ENCODE measurements at regions not wholly inside any gene's neighbourhood (a gene's known extent, or its start where the extent isn't known, plus 50 kb on each side); places are given as distances from the start of the nearest gene placed in this dataset.

GRCh38 chr5:29795096-29795652 lies 1398.3 kb upstream of the CDH6 start:
- Histone ChIP-seq H3K9ac (replicated peaks; ENCODE audit: extremely low read depth, insufficient read depth, low read length) (no peak overlapping the region), H3K4me1 (ENCODE audit: control insufficient read depth, extremely low read depth, insufficient read depth, low read length) (no peaks in the 10 kb centered on the region), H3K79me2 (ENCODE audit: control insufficient read depth, insufficient read depth, low read length) (no peaks in the 10 kb centered on the region), H3K9me1 (replicated peaks; ENCODE audit: control insufficient read depth, extremely low read depth, insufficient read depth, low read length) (no peaks in the 10 kb centered on the region), H3K36me3 (ENCODE audit: control insufficient read depth in 2 of 2, extremely low read depth in 1 of 2, insufficient read depth in 2 of 2, low read length in 2 of 2) (no peaks in the 10 kb centered on the region), H3K27me3 (ENCODE audit: control insufficient read depth in 2 of 2, insufficient read depth in 2 of 2, low read length in 2 of 2) (no peaks in the 10 kb centered on the region), H4K20me1 (replicated peaks; ENCODE audit: control insufficient read depth, extremely low read depth, insufficient read depth, low read length) (no peaks in the 10 kb centered on the region), H3K4me3 (replicated peaks in 1 of 3; ENCODE audit: insufficient read depth in 1 of 3, low read depth in 1 of 3, low read length in 3 of 3) (no peak overlapping the region), H3K4me2 (ENCODE audit: insufficient read depth, low read length) (no peak overlapping the region), H3K9me3 (replicated peaks; ENCODE audit: control insufficient read depth, insufficient read depth, low read length) (no peaks in the 10 kb centered on the region), H3K27ac (ENCODE audit: insufficient read depth, low read depth, low read length) (no peak overlapping the region), H2AFZ (ENCODE audit: low read depth, low read length) (no peak overlapping the region)
- ChIA-PET POLR2A (no interaction called here), CTCF (no interaction called here)
- no peak for FAIRE-seq
- no peak for DNase-seq (ENCODE audit: low read depth, low spot score)
- dilution Hi-C loops (cut with MboI; ENCODE audit: extremely low pct_ligation_motif_present, low sequenced_read_pairs) = no loop called here
- TF ChIP-seq, protein P1, sequence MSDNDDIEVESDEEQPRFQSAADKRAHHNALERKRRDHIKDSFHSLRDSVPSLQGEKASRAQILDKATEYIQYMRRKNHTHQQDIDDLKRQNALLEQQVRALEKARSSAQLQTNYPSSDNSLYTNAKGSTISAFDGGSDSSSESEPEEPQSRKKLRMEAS (IDR thresholded peaks at IDR 0.05; ENCODE audit: insufficient read depth, insufficient read length) = no peak
- TF ChIP-seq POLR2AphosphoS5 (IDR thresholded peaks at IDR 0.05; ENCODE audit: insufficient read depth, low read depth, low read length) = no peak
- TF ChIP-seq EZH2 (IDR thresholded peaks at IDR 0.05; ENCODE audit: borderline replicate concordance, low read depth, low read length, severe bottlenecking) = no peak
- no peak for TF ChIP-seq GATA2 (IDR thresholded peaks at IDR 0.05; ENCODE audit: insufficient read depth, insufficient read length, low read depth, low read length)
- no TSS peak for BruUV-seq (replicated peaks)
- intact Hi-C loops (cut with micrococcal nuclease) = no loop called here

GRCh38 chr5:29794141-29794787 lies 1399.2 kb upstream of the CDH6 start:
- POLR2A ChIA-PET = no interaction called here
- no peaks in the 10 kb centered on the region for H3K9me3 ChIP-seq (replicated peaks; ENCODE audit: control insufficient read depth, insufficient read depth, low read length)
- H3K79me2 ChIP-seq (ENCODE audit: control insufficient read depth, insufficient read depth, low read length) = no peaks in the 10 kb centered on the region
- no peak for TF ChIP-seq EZH2 (IDR thresholded peaks at IDR 0.05; ENCODE audit: borderline replicate concordance, low read depth, low read length, severe bottlenecking)
- no peak for TF ChIP-seq MYC (IDR thresholded peaks at IDR 0.05; ENCODE audit: low read depth, low read length)
- no peak for TF ChIP-seq GATA2 (IDR thresholded peaks at IDR 0.05; ENCODE audit: insufficient read depth, insufficient read length, low read depth, low read length)
- no peak for TF ChIP-seq JUN (IDR thresholded peaks at IDR 0.05; ENCODE audit: borderline replicate concordance, insufficient read depth, insufficient read length, low read depth)
- TF ChIP-seq FOS (IDR thresholded peaks at IDR 0.05; ENCODE audit: borderline replicate concordance, insufficient read depth, low read length) = no peak
- no peak for TF ChIP-seq POLR2AphosphoS5 (IDR thresholded peaks at IDR 0.05; ENCODE audit: insufficient read depth, low read depth, low read length)
- TF ChIP-seq, protein P1 (IDR thresholded peaks at IDR 0.05; ENCODE audit: insufficient read depth, insufficient read length) = no peak
- TF ChIP-seq, protein P2, sequence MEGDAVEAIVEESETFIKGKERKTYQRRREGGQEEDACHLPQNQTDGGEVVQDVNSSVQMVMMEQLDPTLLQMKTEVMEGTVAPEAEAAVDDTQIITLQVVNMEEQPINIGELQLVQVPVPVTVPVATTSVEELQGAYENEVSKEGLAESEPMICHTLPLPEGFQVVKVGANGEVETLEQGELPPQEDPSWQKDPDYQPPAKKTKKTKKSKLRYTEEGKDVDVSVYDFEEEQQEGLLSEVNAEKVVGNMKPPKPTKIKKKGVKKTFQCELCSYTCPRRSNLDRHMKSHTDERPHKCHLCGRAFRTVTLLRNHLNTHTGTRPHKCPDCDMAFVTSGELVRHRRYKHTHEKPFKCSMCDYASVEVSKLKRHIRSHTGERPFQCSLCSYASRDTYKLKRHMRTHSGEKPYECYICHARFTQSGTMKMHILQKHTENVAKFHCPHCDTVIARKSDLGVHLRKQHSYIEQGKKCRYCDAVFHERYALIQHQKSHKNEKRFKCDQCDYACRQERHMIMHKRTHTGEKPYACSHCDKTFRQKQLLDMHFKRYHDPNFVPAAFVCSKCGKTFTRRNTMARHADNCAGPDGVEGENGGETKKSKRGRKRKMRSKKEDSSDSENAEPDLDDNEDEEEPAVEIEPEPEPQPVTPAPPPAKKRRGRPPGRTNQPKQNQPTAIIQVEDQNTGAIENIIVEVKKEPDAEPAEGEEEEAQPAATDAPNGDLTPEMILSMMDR (IDR thresholded peaks at IDR 0.05; ENCODE audit: extremely low read depth in 1 of 2, insufficient read depth in 1 of 2, low read depth in 1 of 2, low read length in 2 of 2) = no peak
- no peak for TF ChIP-seq POLR2A (IDR thresholded peaks at IDR 0.05; ENCODE audit: low read depth, low read length)
- intact Hi-C loops (cut with micrococcal nuclease) = no loop called here
- dilution Hi-C loops (cut with MboI; ENCODE audit: extremely low pct_ligation_motif_present, low sequenced_read_pairs) = no loop called here
- no peak overlapping the region for H3K4me3 ChIP-seq (replicated peaks in 1 of 3; ENCODE audit: insufficient read depth in 1 of 3, low read depth in 1 of 3, low read length in 3 of 3)
- no peak overlapping the region for H3K27ac ChIP-seq (ENCODE audit: insufficient read depth, low read depth, low read length)
- H2AFZ ChIP-seq (ENCODE audit: low read depth, low read length) = no peak overlapping the region
- no peaks in the 10 kb centered on the region for H3K27me3 ChIP-seq (ENCODE audit: control insufficient read depth in 2 of 2, insufficient read depth in 2 of 2, low read length in 2 of 2)
- no peaks in the 10 kb centered on the region for H3K9me1 ChIP-seq (replicated peaks; ENCODE audit: control insufficient read depth, extremely low read depth, insufficient read depth, low read length)
- H3K4me2 ChIP-seq (ENCODE audit: insufficient read depth, low read length) = no peak overlapping the region
- FAIRE-seq = no peak
- H3K9ac ChIP-seq (replicated peaks; ENCODE audit: extremely low read depth, insufficient read depth, low read length) = no peak overlapping the region
- CTCF ChIA-PET = no interaction called here
- H3K4me1 ChIP-seq (ENCODE audit: control insufficient read depth, extremely low read depth, insufficient read depth, low read length) = no peaks in the 10 kb centered on the region
- BruUV-seq (replicated peaks) = no TSS peak
- H3K36me3 ChIP-seq (ENCODE audit: control insufficient read depth in 2 of 2, extremely low read depth in 1 of 2, insufficient read depth in 2 of 2, low read length in 2 of 2) = no peaks in the 10 kb centered on the region
- DNase-seq (ENCODE audit: low read depth, low spot score) = no peak
- no peaks in the 10 kb centered on the region for H4K20me1 ChIP-seq (replicated peaks; ENCODE audit: control insufficient read depth, extremely low read depth, insufficient read depth, low read length)

All from endothelial cell of umbilical vein (primary cell).